ENCODE measurements at regions not wholly inside any gene's neighbourhood (a gene's known extent, or its start where the extent isn't known, plus 50 kb on each side); places are given as distances from the start of the nearest gene placed in this dataset.
A peak's percentile ranks its signal among the peaks of the same experiment; 100 is the strongest.

GRCh38 chr2:120546048-120546864 lies 189.4 kb upstream of the GLI2 start:
- Histone ChIP-seq H3K9me3 (no peaks in the 10 kb centered on the region), H3K4me1 (peaks cover 23% of the 10 kb centered on the region), H3K27ac (peak overlapping the region; percentile 43), H3K27me3 (no peaks in the 10 kb centered on the region), H3K4me3 (no peak overlapping the region), H3K36me3 (no peaks in the 10 kb centered on the region)
- TF ChIP-seq POLR2A (IDR thresholded peaks at IDR 0.05) (no peak), POLR2AphosphoS5 (IDR thresholded peaks at IDR 0.05; ENCODE audit: insufficient read depth in 1 of 2, low read depth in 1 of 2) (peak in 1 of 2 donors; percentile 32)
- TF ChIP-seq, protein P1, sequence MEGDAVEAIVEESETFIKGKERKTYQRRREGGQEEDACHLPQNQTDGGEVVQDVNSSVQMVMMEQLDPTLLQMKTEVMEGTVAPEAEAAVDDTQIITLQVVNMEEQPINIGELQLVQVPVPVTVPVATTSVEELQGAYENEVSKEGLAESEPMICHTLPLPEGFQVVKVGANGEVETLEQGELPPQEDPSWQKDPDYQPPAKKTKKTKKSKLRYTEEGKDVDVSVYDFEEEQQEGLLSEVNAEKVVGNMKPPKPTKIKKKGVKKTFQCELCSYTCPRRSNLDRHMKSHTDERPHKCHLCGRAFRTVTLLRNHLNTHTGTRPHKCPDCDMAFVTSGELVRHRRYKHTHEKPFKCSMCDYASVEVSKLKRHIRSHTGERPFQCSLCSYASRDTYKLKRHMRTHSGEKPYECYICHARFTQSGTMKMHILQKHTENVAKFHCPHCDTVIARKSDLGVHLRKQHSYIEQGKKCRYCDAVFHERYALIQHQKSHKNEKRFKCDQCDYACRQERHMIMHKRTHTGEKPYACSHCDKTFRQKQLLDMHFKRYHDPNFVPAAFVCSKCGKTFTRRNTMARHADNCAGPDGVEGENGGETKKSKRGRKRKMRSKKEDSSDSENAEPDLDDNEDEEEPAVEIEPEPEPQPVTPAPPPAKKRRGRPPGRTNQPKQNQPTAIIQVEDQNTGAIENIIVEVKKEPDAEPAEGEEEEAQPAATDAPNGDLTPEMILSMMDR (IDR thresholded peaks at IDR 0.05): no peak
- no peak for DNase-seq (ENCODE audit: extremely low spot score in 2 of 2)
- intact Hi-C loops (cut with DNase I): loop anchor here (10.0 kb wide), 1 partner anchor 129 kb away; no protein-coding TSS in a partner anchor

GRCh38 chr2:120546865-120547390 lies 188.7 kb upstream of the GLI2 start:
- no peak overlapping the region for H3K4me3 ChIP-seq
- no peaks in the 10 kb centered on the region for H3K27me3 ChIP-seq
- H3K9me3 ChIP-seq: no peaks in the 10 kb centered on the region
- intact Hi-C loops (cut with DNase I): loop anchor here (10.0 kb wide), 1 partner anchor 128 kb away; no protein-coding TSS in a partner anchor
- H3K4me1 ChIP-seq: peaks cover 20% of the 10 kb centered on the region
- no peak for DNase-seq (ENCODE audit: extremely low spot score in 2 of 2)
- H3K27ac ChIP-seq: peak overlapping the region; percentile 43
- TF ChIP-seq, protein P1 (IDR thresholded peaks at IDR 0.05): no peak
- TF ChIP-seq POLR2A (IDR thresholded peaks at IDR 0.05) (no peak), POLR2AphosphoS5 (IDR thresholded peaks at IDR 0.05; ENCODE audit: insufficient read depth in 1 of 2, low read depth in 1 of 2) (no peak)
- H3K36me3 ChIP-seq: no peaks in the 10 kb centered on the region

DNA sequence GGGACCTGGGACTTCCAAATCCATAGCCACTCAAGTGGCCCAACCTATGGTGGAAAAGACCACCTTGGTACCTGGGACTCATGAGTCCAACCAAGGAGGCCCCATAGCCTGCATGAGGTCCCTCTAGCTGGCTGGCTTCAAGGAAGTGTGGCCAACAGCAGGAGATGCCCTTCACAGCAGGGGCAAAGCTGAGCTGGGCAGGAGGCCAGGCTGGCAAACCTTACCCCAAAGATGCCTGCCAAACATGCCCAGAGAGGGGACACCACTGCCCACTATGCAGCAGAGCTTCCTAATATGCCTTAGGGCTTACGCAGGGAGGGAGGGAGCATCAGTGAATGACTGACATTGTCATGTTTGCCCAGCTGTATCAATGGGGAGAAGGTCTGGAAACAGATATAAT lies 188.0 kb upstream of the GLI2 start:
- intact Hi-C loops (cut with DNase I): loop anchor here (10.0 kb wide), 1 partner anchor 127 kb away; no protein-coding TSS in a partner anchor

DNA sequence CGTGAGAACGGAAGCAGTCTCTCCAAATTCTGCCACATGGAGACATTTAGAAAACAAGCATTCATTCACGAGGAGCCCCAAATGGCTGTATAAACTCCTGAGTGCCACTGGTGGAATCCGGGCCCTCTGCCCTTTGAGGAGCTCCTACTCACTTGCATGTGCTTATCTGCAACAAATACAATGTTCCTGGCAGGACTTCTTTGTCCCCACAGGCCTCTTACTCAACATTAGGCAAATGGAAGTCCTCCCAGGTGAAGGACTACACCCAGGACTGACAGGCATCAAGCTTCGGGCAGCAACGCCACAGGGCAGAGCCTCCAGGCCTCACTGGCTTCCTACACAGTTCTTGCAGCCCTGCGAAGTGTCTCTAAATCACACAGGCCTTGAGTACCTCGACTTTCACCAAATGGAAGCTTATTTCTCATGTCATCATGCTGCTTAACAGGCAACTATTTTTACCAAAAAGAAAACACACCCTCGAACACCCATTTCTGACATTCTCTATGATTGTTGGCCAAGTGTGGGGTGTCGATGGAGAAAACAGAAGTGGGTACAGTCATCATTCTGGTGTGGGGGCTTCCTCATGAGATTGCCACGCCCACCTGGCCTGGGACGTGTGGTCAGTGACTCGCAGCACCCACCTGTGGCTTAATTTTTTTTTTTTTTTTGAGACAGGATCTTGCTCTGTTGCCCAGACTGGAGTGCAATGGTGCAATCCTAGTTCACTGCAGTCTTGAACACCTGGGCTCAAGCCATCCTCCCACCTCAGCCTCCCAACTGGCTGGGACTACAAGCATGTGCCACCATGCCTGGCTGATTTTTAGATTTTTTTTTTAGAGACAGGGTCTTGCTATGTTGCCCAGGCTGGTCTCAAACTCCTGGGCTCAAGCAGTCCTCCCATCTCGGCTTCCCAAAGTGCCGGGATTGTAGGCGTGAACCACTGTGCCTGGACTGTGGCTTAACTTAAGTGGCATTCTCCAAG lies 186.8 kb upstream of the GLI2 start:
- intact Hi-C loops (cut with DNase I): loop anchor here (10.0 kb wide), 1 partner anchor 126 kb away; no protein-coding TSS in a partner anchor
- H3K9me3 ChIP-seq: no peaks in the 10 kb centered on the region
- H3K27ac ChIP-seq: no peak overlapping the region
- TF ChIP-seq, protein P1 (IDR thresholded peaks at IDR 0.05): no peak
- no peak for TF ChIP-seq POLR2AphosphoS5 (IDR thresholded peaks at IDR 0.05; ENCODE audit: insufficient read depth in 1 of 2, low read depth in 1 of 2)
- no peak for TF ChIP-seq POLR2A (IDR thresholded peaks at IDR 0.05)
- H3K4me3 ChIP-seq: no peak overlapping the region
- DNase-seq (ENCODE audit: extremely low spot score in 2 of 2): no peak
- H3K27me3 ChIP-seq: no peaks in the 10 kb centered on the region
- H3K36me3 ChIP-seq: no peaks in the 10 kb centered on the region
- peaks cover 33% of the 10 kb centered on the region for H3K4me1 ChIP-seq

More for the DNA sequence above, 188.0 kb upstream of the GLI2 start:
- H3K4me1 ChIP-seq: peaks cover 27% of the 10 kb centered on the region
- no peak overlapping the region for H3K27ac ChIP-seq
- DNase-seq (ENCODE audit: extremely low spot score in 2 of 2): no peak
- no peak overlapping the region for H3K4me3 ChIP-seq
- no peak for TF ChIP-seq POLR2A (IDR thresholded peaks at IDR 0.05)
- TF ChIP-seq, protein P1 (IDR thresholded peaks at IDR 0.05): no peak
- no peak for TF ChIP-seq POLR2AphosphoS5 (IDR thresholded peaks at IDR 0.05; ENCODE audit: insufficient read depth in 1 of 2, low read depth in 1 of 2)
- H3K36me3 ChIP-seq: no peaks in the 10 kb centered on the region
- no peaks in the 10 kb centered on the region for H3K27me3 ChIP-seq
- no peaks in the 10 kb centered on the region for H3K9me3 ChIP-seq

Data from vagina (tissue), 2 donors.